Subcutaneous abdominal adipose tissue (tissue), 5 donors: ENCODE measurements at regions not wholly inside any gene's neighbourhood (a gene's known extent, or its start where the extent isn't known, plus 50 kb on each side); places are given as distances from the start of the nearest gene placed in this dataset.

Experiments
- H3K27ac ChIP-seq: one replicate; pipeline ENCODE4 v1.7.0; 2013; ENCODE audit warnings: low read depth, mild to moderate bottlenecking, inconsistent platforms, low read length, moderate library complexity
- H3K27me3 ChIP-seq, 5 donors: one replicate each; pipeline ENCODE4 v1.7.0; 2013; ENCODE audit warnings: low read length in 5 of 5, inconsistent platforms in 1 of 5; ENCODE audit not compliant: control insufficient read depth in 5 of 5, insufficient read depth in 4 of 5
- H3K36me3 ChIP-seq, 5 donors: one replicate each; pipeline ENCODE4 v1.7.0; 2013; ENCODE audit warnings: low read length in 5 of 5; ENCODE audit not compliant: control insufficient read depth in 5 of 5, insufficient read depth in 5 of 5
- H3K4me1 ChIP-seq, 5 donors: one replicate each; pipeline ENCODE4 v1.7.0; 2013; ENCODE audit warnings: low read length in 5 of 5, mild to moderate bottlenecking in 3 of 5, moderate library complexity in 1 of 5; ENCODE audit not compliant: control insufficient read depth in 5 of 5, insufficient read depth in 5 of 5
- H3K4me3 ChIP-seq, 5 donors: one replicate each; pipeline ENCODE4 v1.7.0; 2013; ENCODE audit warnings: low read length in 5 of 5, low read depth in 1 of 5
- H3K9ac ChIP-seq, 5 donors: one replicate each; pipeline ENCODE4 v1.7.0; 2013; ENCODE audit warnings: low read length in 5 of 5, mild to moderate bottlenecking in 4 of 5, moderate library complexity in 3 of 5
- H3K9me3 ChIP-seq, 5 donors: one replicate each; pipeline ENCODE4 v1.7.0; 2013; ENCODE audit warnings: low read length in 5 of 5; ENCODE audit not compliant: control insufficient read depth in 5 of 5
- donor health status: healthy.
- donor health status: healthy.
- donor health status: healthy.
- donor health status: healthy.
- donor health status: healthy.

- H3K4me1 ChIP-seq, result no peaks in the 10 kb centered on the region
- H3K9ac ChIP-seq, result no peak overlapping the region
- no peak overlapping the region for H3K27ac ChIP-seq
- no peak overlapping the region for H3K4me3 ChIP-seq
- no peaks in the 10 kb centered on the region for H3K9me3 ChIP-seq
- no peaks in the 10 kb centered on the region for H3K36me3 ChIP-seq
- H3K27me3 ChIP-seq, result peaks cover 0 to 2% (median 0%) of the 10 kb centered on the region in 5 donors
Measured at GRCh38 chr17:51527225-51527982, 267.1 kb downstream of the UTP18 start.

GRCh38 chr17:51528111-51528510 is 267.8 kb downstream of the UTP18 start:
- H3K9me3 ChIP-seq, result no peaks in the 10 kb centered on the region
- H3K27ac ChIP-seq, result no peak overlapping the region
- no peaks in the 10 kb centered on the region for H3K4me1 ChIP-seq
- H3K36me3 ChIP-seq, result no peaks in the 10 kb centered on the region
- no peak overlapping the region for H3K4me3 ChIP-seq
- peaks cover 0 to 2% (median 0%) of the 10 kb centered on the region in 5 donors for H3K27me3 ChIP-seq
- no peak overlapping the region for H3K9ac ChIP-seq

GRCh38 chr17:51533219-51533618 is 272.9 kb downstream of the UTP18 start:
- Histone ChIP-seq H3K9me3 (no peaks in the 10 kb centered on the region), H3K9ac (no peak overlapping the region), H3K4me1 (no peaks in the 10 kb centered on the region), H3K36me3 (no peaks in the 10 kb centered on the region), H3K27me3 (no peaks in the 10 kb centered on the region), H3K27ac (no peak overlapping the region), H3K4me3 (no peak overlapping the region)

GRCh38 chr17:51533821-51534220 is 273.5 kb downstream of the UTP18 start:
- H3K27me3 ChIP-seq, result no peaks in the 10 kb centered on the region
- no peaks in the 10 kb centered on the region for H3K9me3 ChIP-seq
- no peaks in the 10 kb centered on the region for H3K4me1 ChIP-seq
- H3K27ac ChIP-seq, result no peak overlapping the region
- no peak overlapping the region for H3K9ac ChIP-seq
- H3K36me3 ChIP-seq, result no peaks in the 10 kb centered on the region
- H3K4me3 ChIP-seq, result no peak overlapping the region

GRCh38 chr17:51536627-51537026 is 276.3 kb downstream of the UTP18 start:
- H3K27me3 ChIP-seq, result no peaks in the 10 kb centered on the region
- no peak overlapping the region for H3K27ac ChIP-seq
- H3K36me3 ChIP-seq, result no peaks in the 10 kb centered on the region
- no peaks in the 10 kb centered on the region for H3K4me1 ChIP-seq
- no peak overlapping the region for H3K4me3 ChIP-seq
- no peaks in the 10 kb centered on the region for H3K9me3 ChIP-seq
- no peak overlapping the region for H3K9ac ChIP-seq

GRCh38 chr17:51537996-51538550 is 277.7 kb downstream of the UTP18 start:
- no peaks in the 10 kb centered on the region for H3K9me3 ChIP-seq
- H3K4me3 ChIP-seq, result no peak overlapping the region
- no peaks in the 10 kb centered on the region for H3K27me3 ChIP-seq
- no peak overlapping the region for H3K9ac ChIP-seq
- H3K27ac ChIP-seq, result no peak overlapping the region
- no peaks in the 10 kb centered on the region for H3K36me3 ChIP-seq
- no peaks in the 10 kb centered on the region for H3K4me1 ChIP-seq

- Histone ChIP-seq H3K4me3 (no peak overlapping the region), H3K27me3 (no peaks in the 10 kb centered on the region), H3K9ac (no peak overlapping the region), H3K9me3 (no peaks in the 10 kb centered on the region), H3K27ac (no peak overlapping the region), H3K36me3 (no peaks in the 10 kb centered on the region), H3K4me1 (no peaks in the 10 kb centered on the region)
Measured at GRCh38 chr17:51540151-51540550, 279.8 kb downstream of the UTP18 start.

- H3K9ac ChIP-seq, result no peak overlapping the region
- H3K9me3 ChIP-seq, result no peaks in the 10 kb centered on the region
- no peak overlapping the region for H3K27ac ChIP-seq
- H3K4me1 ChIP-seq, result no peaks in the 10 kb centered on the region
- H3K4me3 ChIP-seq, result no peak overlapping the region
- no peaks in the 10 kb centered on the region for H3K36me3 ChIP-seq
- H3K27me3 ChIP-seq, result no peaks in the 10 kb centered on the region
Measured at GRCh38 chr17:51541215-51541614, 280.9 kb downstream of the UTP18 start.

- Histone ChIP-seq H3K4me1 (no peaks in the 10 kb centered on the region), H3K36me3 (no peaks in the 10 kb centered on the region), H3K27me3 (peaks cover 0 to under 1% (median 0%) of the 10 kb centered on the region in 5 donors), H3K9me3 (no peaks in the 10 kb centered on the region), H3K9ac (no peak overlapping the region), H3K27ac (no peak overlapping the region), H3K4me3 (no peak overlapping the region)
Measured at GRCh38 chr17:51546114-51546513, 285.8 kb downstream of the UTP18 start.

GRCh38 chr17:51548125-51548524 is 287.8 kb downstream of the UTP18 start:
- Histone ChIP-seq H3K9ac (no peak overlapping the region), H3K4me3 (no peak overlapping the region), H3K36me3 (no peaks in the 10 kb centered on the region), H3K27ac (no peak overlapping the region), H3K27me3 (peaks cover 0 to 4% (median 0%) of the 10 kb centered on the region in 5 donors), H3K4me1 (no peaks in the 10 kb centered on the region), H3K9me3 (no peaks in the 10 kb centered on the region)
